B cell (primary cell): ENCODE measurements at regions not wholly inside any gene's neighbourhood (a gene's known extent, or its start where the extent isn't known, plus 50 kb on each side); places are given as distances from the start of the nearest gene placed in this dataset.

Experiments
- ATAC-seq: fragments of 200-7000 bp; cut with Tn5 transposase; one replicate; pipeline ENCODE4 v1.10.0; 2021; ENCODE audit warnings: low read depth, mild to moderate bottlenecking, moderate number of reproducible peaks, moderate library complexity
- CTCF ChIA-PET: fragments of 350-600 bp; sonication (Branson Sonifier 250); formaldehyde crosslinking; loops from one replicate; lab custom pipeline; 2021; ENCODE audit warnings: antibody characterized with exemption, inconsistent platforms; lab: Charles Lee
- POLR2A ChIA-PET: fragments of 350-600 bp; sonication (Branson Sonifier 250); formaldehyde crosslinking; loops from one replicate; lab custom pipeline; 2021; ENCODE audit warnings: antibody characterized with exemption; lab: Charles Lee
- DNase-seq: peaks from one replicate; pipeline ENCODE4 v3.0.0; 2013
- H2AFZ ChIP-seq: 2 replicates; pipeline ENCODE4 v1.6.1; 2012; ENCODE audit warnings: mild to moderate bottlenecking, low read depth, low read length; ENCODE audit not compliant: insufficient read depth, poor library complexity, severe bottlenecking
- H3K27ac ChIP-seq, 2 donors: 1 replicate in 1 of 2; 2 replicates in 1 of 2; pipeline ENCODE4 v1.5.1; 2012 to 2013; ENCODE audit warnings: low read length in 2 of 2, mild to moderate bottlenecking in 2 of 2, moderate library complexity in 1 of 2
- H3K27me3 ChIP-seq, 4 experiments: fragments of 200-600 bp in 1 of 4; sonication (generic) in 1 of 4; replicated peaks in 1 of 4; 1 replicate in 2 of 4; 2 replicates in 2 of 4; pipeline versions ENCODE4 v1.6.1 to v1.7.0; 2013 to 2016; ENCODE audit warnings: low read length in 3 of 4, mild to moderate bottlenecking in 2 of 4, mixed read lengths in 1 of 4, moderate library complexity in 1 of 4; ENCODE audit not compliant: insufficient read depth in 4 of 4, control insufficient read depth in 3 of 4; ENCODE audit errors: control extremely low read depth in 1 of 4
- H3K36me3 ChIP-seq, 2 experiments: replicated peaks in 1 of 2; 1 replicate in 1 of 2; 2 replicates in 1 of 2; pipeline versions ENCODE4 v1.6.1 to v1.7.1; 2013; ENCODE audit warnings: low read length in 1 of 2; ENCODE audit not compliant: insufficient read depth in 2 of 2, control insufficient read depth in 1 of 2; ENCODE audit errors: control extremely low read depth in 1 of 2, extremely low read depth in 1 of 2
- H3K4me1 ChIP-seq, 2 donors: fragments of 200-600 bp in 1 of 2; sonication (generic) in 1 of 2; 1 replicate in 1 of 2; 2 replicates in 1 of 2; pipeline versions ENCODE4 v1.5.1 to v1.6.1; 2013 to 2017; ENCODE audit warnings: low read length in 2 of 2; ENCODE audit not compliant: control insufficient read depth in 2 of 2, insufficient read depth in 2 of 2
- H3K4me2 ChIP-seq: replicated peaks from 2 replicates; pipeline ENCODE3; 2012; ENCODE audit warnings: mild to moderate bottlenecking, low read depth, low read length; ENCODE audit not compliant: poor library complexity, severe bottlenecking
- H3K4me3 ChIP-seq, 5 experiments: fragments of 200-600 bp in 1 of 5; sonication (generic) in 1 of 5; 1 replicate in 3 of 5; 2 replicates in 2 of 5; pipeline versions ENCODE4 v1.5.1 to v1.7.0; 2011 to 2016; ENCODE audit warnings: low read length in 4 of 5, mild to moderate bottlenecking in 4 of 5, low read depth in 2 of 5, control low read depth in 1 of 5, moderate library complexity in 1 of 5; ENCODE audit not compliant: insufficient read depth in 1 of 5; ENCODE audit errors: control extremely low read depth in 1 of 5, extremely low read depth in 1 of 5
- H3K79me2 ChIP-seq: fragments of 200-600 bp; sonication (generic); one replicate; pipeline ENCODE4 v1.6.0; 2016; ENCODE audit warnings: low read length; ENCODE audit not compliant: control insufficient read depth, insufficient read depth
- H3K9ac ChIP-seq: fragments of 200-600 bp; sonication (generic); 2 replicates; pipeline ENCODE4 v1.6.1; 2017; ENCODE audit warnings: mild to moderate bottlenecking, low read length, moderate library complexity
- H3K9me3 ChIP-seq, 3 donors: one replicate each; pipeline versions ENCODE4 v1.6.1 to v1.7.1; 2013; ENCODE audit warnings: low read length in 2 of 3; ENCODE audit not compliant: control insufficient read depth in 2 of 3, insufficient read depth in 1 of 3; ENCODE audit errors: control extremely low read depth in 1 of 3
- H4K20me1 ChIP-seq: 2 replicates; pipeline ENCODE4 v1.6.0; 2012; ENCODE audit warnings: mild to moderate bottlenecking, low read length; ENCODE audit not compliant: insufficient read depth, control insufficient read depth, poor library complexity, severe bottlenecking
- H3K27ac Mint-ChIP-seq: one replicate; pipeline ENCODE4 v1.8.0; 2021; ENCODE audit warnings: mixed read lengths
- H3K27me3 Mint-ChIP-seq: one replicate; pipeline ENCODE4 v1.8.0; 2021; ENCODE audit warnings: mixed read lengths
- H3K4me1 Mint-ChIP-seq: one replicate; pipeline ENCODE4 v1.8.0; 2021; ENCODE audit warnings: mixed read lengths
- H3K4me3 Mint-ChIP-seq: one replicate; pipeline ENCODE4 v1.8.0; 2021; ENCODE audit warnings: mixed read lengths
- H3K9me3 Mint-ChIP-seq: one replicate; pipeline ENCODE4 v1.8.0; 2022; ENCODE audit warnings: mixed read lengths; ENCODE audit not compliant: insufficient read depth
- CTCF ChIP-seq: fragments of 200-600 bp; IDR thresholded peaks from one replicate; pipeline ENCODE4 v1.8.0; 2022; ENCODE audit warnings: antibody characterized with exemption, mild to moderate bottlenecking
- EZH2 ChIP-seq: IDR thresholded peaks from 2 replicates; pipeline ENCODE4 v1.6.1; 2012; ENCODE audit warnings: borderline replicate concordance, low read depth, mild to moderate bottlenecking, moderate library complexity, low read length; ENCODE audit not compliant: insufficient read depth, poor library complexity, severe bottlenecking
- WGBS: methylation state at CpG from one replicate; pipeline ENCODE4 v1.1.5; 2013; ENCODE audit warnings: missing lambda C conversion rate; ENCODE audit not compliant: insufficient coverage; 5-methylcytosine and 5-hydroxymethylcytosine counted together
- intact Hi-C: fragments of 100-400 bp; cut with micrococcal nuclease; formaldehyde crosslinking; loops from one replicate; pipeline ENCODE4 v1.10.0; 2022

- Histone ChIP-seq H3K4me3 (no peak overlapping the region), H3K79me2 (no peaks in the 10 kb centered on the region), H3K9ac (no peak overlapping the region), H3K9me3 (no peaks in the 10 kb centered on the region), H3K36me3 (no peaks in the 10 kb centered on the region), H3K4me1 (no peaks in the 10 kb centered on the region), H3K4me2 (no peak overlapping the region), H2AFZ (no peak overlapping the region), H4K20me1 (no peaks in the 10 kb centered on the region), H3K27me3 (no peaks in the 10 kb centered on the region), H3K27ac (no peak overlapping the region)
- intact Hi-C loops: no loop called here
- no peaks in the 10 kb centered on the region for H3K27me3 Mint-ChIP-seq
- H3K9me3 Mint-ChIP-seq: peaks cover 4% of the 10 kb centered on the region
- no CpG with 5 or more reads among the region's 1 CpG for WGBS
- ChIA-PET POLR2A (no interaction called here), CTCF (no interaction called here)
- H3K4me3 Mint-ChIP-seq: no peak overlapping the region
- TF ChIP-seq EZH2 (no peak), CTCF (no peak)
- DNase-seq: no peak
- H3K27ac Mint-ChIP-seq: no peak overlapping the region
- no peak for ATAC-seq
- no peaks in the 10 kb centered on the region for H3K4me1 Mint-ChIP-seq
Observed at GRCh38 chr4:33045334-33045733, 2325.2 kb downstream of the PCDH7 start.

DNA sequence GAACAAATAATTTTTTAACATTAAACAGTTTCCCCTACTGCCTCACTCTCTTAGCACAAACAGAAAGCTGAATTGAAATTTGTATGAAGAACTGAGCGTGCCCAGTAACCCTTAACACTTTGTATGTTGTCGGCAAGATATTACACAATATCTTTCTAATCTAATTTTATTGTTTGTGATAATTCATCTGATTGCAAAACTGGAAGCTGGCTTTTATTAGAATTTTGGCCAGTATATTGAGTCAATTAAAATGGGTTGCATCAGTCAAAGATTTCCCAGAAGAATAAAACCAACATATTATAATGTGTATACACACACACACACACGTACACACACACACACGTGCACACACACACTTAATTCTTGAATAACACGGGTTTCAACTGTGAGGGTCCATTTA is 2332.1 kb downstream of the PCDH7 start:
- Histone ChIP-seq H3K27ac (no peak overlapping the region), H3K4me3 (no peak overlapping the region), H3K36me3 (no peaks in the 10 kb centered on the region), H3K4me1 (no peaks in the 10 kb centered on the region), H4K20me1 (no peaks in the 10 kb centered on the region), H3K9me3 (no peaks in the 10 kb centered on the region), H2AFZ (no peak overlapping the region), H3K4me2 (no peak overlapping the region), H3K9ac (no peak overlapping the region), H3K27me3 (no peaks in the 10 kb centered on the region), H3K79me2 (no peaks in the 10 kb centered on the region)
- 94% methylated on average over 2 of the region's 5 CpGs for WGBS
- ChIA-PET CTCF (no interaction called here), POLR2A (no interaction called here)
- no peaks in the 10 kb centered on the region for H3K9me3 Mint-ChIP-seq
- no peak overlapping the region for H3K4me3 Mint-ChIP-seq
- no peaks in the 10 kb centered on the region for H3K4me1 Mint-ChIP-seq
- no peak overlapping the region for H3K27ac Mint-ChIP-seq
- no peaks in the 10 kb centered on the region for H3K27me3 Mint-ChIP-seq
- intact Hi-C loops: no loop called here
- no peak for ATAC-seq
- TF ChIP-seq CTCF: no peak
- no peak for DNase-seq
